ENCODE measurements at regions not wholly inside any gene's neighbourhood (a gene's known extent, or its start where the extent isn't known, plus 50 kb on each side); places are given as distances from the start of the nearest gene placed in this dataset.

DNA sequence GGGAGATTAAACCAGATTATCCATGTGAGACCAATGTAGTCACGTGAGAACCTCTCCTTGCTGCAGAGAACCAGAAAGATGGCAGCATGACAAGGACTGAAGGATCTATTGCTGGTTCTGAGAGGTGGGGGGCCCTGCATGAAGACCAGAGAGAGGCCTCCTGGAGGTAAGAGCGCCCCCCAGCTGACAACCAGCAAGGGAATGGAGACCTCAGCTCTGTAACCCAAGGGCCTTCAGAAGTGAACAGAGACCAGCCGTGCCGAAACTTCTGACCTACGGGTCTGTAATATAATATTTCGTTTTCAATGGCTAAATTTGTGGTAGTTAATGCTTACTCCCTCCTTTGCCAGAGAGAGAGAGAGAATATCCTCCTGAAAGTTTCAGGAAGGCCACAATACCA lies 524.1 kb upstream of the TBX3 start:
- TF ChIP-seq, protein P1, sequence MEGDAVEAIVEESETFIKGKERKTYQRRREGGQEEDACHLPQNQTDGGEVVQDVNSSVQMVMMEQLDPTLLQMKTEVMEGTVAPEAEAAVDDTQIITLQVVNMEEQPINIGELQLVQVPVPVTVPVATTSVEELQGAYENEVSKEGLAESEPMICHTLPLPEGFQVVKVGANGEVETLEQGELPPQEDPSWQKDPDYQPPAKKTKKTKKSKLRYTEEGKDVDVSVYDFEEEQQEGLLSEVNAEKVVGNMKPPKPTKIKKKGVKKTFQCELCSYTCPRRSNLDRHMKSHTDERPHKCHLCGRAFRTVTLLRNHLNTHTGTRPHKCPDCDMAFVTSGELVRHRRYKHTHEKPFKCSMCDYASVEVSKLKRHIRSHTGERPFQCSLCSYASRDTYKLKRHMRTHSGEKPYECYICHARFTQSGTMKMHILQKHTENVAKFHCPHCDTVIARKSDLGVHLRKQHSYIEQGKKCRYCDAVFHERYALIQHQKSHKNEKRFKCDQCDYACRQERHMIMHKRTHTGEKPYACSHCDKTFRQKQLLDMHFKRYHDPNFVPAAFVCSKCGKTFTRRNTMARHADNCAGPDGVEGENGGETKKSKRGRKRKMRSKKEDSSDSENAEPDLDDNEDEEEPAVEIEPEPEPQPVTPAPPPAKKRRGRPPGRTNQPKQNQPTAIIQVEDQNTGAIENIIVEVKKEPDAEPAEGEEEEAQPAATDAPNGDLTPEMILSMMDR (IDR thresholded peaks at IDR 0.05 in 2 of 3, conservative IDR thresholded peaks at IDR 0.05 in 1 of 3; ENCODE audit: borderline replicate concordance in 1 of 3, insufficient read depth in 1 of 3, low read depth in 2 of 3, low read length in 2 of 3) = 0 out of 6 replicates have a peak, but pooled peaks of 1 of the 3 experiments have one; percentile 8
- TF ChIP-seq, protein P2, sequence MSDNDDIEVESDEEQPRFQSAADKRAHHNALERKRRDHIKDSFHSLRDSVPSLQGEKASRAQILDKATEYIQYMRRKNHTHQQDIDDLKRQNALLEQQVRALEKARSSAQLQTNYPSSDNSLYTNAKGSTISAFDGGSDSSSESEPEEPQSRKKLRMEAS (IDR thresholded peaks at IDR 0.05) = no peak
- no peak for TF ChIP-seq ZNF274 (IDR thresholded peaks at IDR 0.05; ENCODE audit: low read depth, low read length)
- TF ChIP-seq SIN3A (IDR thresholded peaks at IDR 0.05; ENCODE audit: low read depth) = no peak
- no peak for TF ChIP-seq SRF (IDR thresholded peaks at IDR 0.05; ENCODE audit: low read depth)
- no peak for TF ChIP-seq YY1 (IDR thresholded peaks at IDR 0.05; ENCODE audit: extremely low read depth, insufficient replicate concordance, low read depth, low read length)
- no peak for TF ChIP-seq EZH2 (IDR thresholded peaks at IDR 0.05)
- no peak for TF ChIP-seq POLR2A (IDR thresholded peaks at IDR 0.05; ENCODE audit: borderline replicate concordance, extremely low read depth, insufficient read depth, insufficient read length)
- no peak for TF ChIP-seq POLR2AphosphoS5 (IDR thresholded peaks at IDR 0.05; ENCODE audit: low read depth, low read length)
- no peak for TF ChIP-seq TCF7L2 (IDR thresholded peaks at IDR 0.05; ENCODE audit: borderline replicate concordance, extremely low read depth, insufficient read depth, insufficient read length)
- TF ChIP-seq RAD21 (IDR thresholded peaks at IDR 0.05; ENCODE audit: low read depth) = no peak
- TF ChIP-seq, protein P3, sequence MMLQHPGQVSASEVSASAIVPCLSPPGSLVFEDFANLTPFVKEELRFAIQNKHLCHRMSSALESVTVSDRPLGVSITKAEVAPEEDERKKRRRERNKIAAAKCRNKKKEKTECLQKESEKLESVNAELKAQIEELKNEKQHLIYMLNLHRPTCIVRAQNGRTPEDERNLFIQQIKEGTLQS (IDR thresholded peaks at IDR 0.05) = no peak
- TF ChIP-seq EGR1 (IDR thresholded peaks at IDR 0.05; ENCODE audit: low read depth) = no peak

Measured in HCT116 (cell line).